8988T (cell line): ENCODE measurements at regions not wholly inside any gene's neighbourhood (a gene's known extent, or its start where the extent isn't known, plus 50 kb on each side); places are given as distances from the start of the nearest gene placed in this dataset.

Source experiments
- DNase-seq: peaks from one replicate; pipeline ENCODE4 v3.0.0; 2011

DNA sequence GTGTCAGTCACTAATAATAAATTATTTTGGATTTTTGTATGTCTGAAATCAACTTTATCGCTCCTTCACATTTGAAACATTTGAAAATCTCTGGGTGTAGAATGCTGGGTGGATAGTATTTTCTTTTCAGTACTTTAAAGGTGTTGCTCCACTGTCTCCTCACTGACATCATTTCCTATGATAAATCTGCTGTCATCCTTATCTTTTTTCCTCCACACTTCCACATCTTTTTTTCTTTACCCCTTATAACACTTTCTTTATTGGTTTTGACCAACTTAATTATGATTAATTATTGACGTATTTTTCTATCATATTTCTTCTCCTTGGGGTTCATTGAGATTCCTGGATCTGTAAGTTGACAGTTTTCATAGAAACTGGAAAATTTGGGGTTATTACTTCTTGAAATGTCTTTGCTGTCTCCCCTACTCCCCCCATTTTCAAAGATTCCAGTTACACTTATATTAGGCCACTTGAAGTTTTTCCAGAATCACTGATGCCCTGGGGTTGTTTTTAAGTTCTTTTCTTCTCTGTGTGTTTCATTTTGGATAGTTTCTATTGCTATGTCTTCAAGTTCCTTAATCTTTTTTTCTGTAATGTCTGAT is 177.5 kb upstream of the DIO3 start:
- no peak for DNase-seq

- DNase-seq = no peak
Measured at GRCh38 chr14:101394374-101394773, 166.9 kb upstream of the DIO3 start.

- DNase-seq = no peak
Measured at GRCh38 chr14:101395779-101396178, 165.5 kb upstream of the DIO3 start.

DNA sequence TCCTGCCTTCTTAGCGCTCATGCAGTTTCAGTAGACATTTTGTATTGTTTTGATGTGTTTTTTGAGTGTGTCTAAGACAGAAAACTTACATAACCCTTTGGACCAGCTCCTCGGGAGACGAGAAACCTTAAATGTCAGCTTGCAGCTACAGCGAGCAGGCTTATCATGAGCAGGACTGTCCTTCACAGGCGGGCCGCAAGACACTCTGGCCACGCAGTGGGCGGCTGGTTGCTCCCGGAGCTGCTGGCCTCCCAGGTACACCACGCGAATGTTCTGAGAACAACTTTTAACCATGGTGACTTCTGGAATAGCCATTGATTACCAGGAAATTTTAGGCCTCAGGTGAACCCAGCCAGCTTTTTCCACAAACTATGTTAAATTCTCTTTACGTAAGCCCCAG is 164.1 kb upstream of the DIO3 start:
- no peak for DNase-seq

DNA sequence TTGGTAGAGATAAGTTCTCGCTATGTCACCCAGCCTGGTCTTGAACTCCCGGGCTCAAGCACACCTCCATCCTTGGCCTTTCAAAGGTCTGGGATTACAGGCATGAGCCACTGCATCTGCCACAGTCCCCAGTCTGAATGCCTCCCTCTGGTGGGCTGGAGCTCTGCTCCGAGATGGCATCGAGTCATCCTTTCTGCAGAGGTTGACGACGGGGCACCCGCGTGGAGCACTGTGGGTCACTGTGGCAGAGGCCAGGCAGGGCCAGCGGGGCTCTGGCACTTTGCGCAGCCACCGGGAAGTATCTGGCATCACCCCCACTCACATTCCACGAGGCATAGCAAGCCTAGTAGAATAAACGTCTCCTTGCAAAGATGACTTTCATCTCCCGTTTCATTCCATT is 163.3 kb upstream of the DIO3 start:
- DNase-seq = no peak

- no peak for DNase-seq
Measured at GRCh38 chr14:101399737-101400517, 161.4 kb upstream of the DIO3 start.

DNA sequence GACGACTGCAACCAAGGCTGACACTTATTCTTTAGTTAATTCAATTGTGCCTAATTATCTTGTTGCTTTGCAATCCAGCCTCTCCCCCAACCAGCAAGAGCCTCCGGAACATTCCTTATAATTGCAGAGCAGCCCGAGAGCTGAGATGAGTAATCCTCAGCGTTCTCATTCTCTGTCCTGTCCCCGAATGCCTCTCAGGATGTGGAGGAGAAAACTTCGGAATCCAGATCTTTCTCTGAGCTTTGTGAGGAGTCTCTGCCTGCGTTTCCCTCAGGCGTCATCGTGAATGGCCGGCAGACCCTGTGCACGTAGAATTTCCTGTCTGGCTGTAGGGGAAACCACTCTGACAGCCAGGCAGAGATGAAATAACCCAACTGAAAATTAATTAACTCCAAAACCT is 160.5 kb upstream of the DIO3 start:
- DNase-seq = no peak

- DNase-seq = no peak
Measured at GRCh38 chr14:101402936-101403660, 158.2 kb upstream of the DIO3 start.

DNA sequence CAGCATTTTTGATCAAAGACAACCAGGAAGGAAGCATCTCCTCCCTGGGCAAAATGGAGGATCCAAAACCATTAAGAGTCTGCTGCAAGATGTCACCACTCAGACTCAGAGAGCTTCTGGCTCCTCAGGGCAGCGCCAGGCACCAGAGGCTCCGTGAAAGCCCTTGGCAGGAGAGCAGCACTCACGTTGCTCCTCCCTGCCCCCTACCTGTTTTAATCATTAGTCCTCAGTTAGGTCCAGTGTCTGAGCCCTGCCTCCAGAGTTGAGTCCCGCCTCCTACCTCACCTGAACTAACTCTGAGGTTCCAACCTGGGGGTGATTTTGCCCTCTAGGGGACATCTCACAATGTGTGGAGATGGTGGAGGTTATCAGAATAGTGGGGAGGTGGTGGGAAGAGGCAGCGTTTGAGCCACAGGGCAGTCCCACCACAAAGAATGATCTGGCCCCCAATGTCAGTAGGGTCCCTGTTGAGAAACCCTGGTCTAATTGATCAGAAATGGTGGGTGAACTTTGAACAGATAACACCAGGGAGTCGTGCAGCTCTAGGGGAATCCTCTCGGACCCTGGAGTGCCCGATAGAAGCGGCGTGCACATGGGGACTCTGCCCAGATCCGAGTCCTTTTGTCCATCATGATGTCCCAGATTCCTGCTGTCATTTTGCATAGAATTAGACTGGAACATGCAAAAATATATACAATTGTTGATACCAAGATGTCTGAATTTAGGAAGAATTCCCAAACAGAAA is 156.7 kb upstream of the DIO3 start:
- no peak for DNase-seq

DNA sequence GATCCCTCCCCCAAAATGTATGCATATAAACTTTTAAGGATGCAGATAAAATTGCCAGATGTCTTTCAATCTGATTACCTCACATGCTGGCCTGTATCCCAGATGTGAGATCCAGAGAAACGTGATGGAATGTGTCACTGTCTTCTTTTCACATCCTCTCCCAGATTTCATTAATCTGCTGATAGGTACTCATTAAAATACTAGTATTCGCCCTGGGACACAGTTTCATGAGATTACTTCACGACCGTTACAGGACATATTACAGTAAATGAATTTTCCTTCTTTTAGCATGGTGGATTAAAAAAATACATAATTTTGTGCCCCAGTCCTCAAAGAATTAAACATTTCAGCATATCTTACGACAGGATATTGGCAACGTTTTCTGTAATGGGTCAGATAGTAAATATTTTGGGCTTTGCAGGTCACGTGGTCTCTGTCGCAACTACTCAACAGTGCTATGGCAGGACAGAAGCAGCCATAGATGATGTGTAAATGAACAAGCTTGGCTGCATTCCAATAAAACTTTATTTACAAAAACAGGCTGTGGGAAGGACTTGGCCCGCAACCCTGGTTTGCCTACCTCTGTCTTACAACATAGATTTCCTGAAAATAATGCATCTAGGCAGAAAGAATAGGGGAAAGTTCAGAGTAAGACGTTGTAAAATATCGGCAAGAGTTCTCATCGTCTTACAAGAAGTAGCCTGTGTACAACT is 156.0 kb upstream of the DIO3 start:
- no peak for DNase-seq

GRCh38 chr14:101406921-101407320 is 154.4 kb upstream of the DIO3 start:
- no peak for DNase-seq

GRCh38 chr14:101407328-101407727 is 154.0 kb upstream of the DIO3 start:
- DNase-seq = no peak

GRCh38 chr14:101408077-101408831 is 153.0 kb upstream of the DIO3 start:
- no peak for DNase-seq

GRCh38 chr14:101409006-101409543 is 152.2 kb upstream of the DIO3 start:
- no peak for DNase-seq

DNA sequence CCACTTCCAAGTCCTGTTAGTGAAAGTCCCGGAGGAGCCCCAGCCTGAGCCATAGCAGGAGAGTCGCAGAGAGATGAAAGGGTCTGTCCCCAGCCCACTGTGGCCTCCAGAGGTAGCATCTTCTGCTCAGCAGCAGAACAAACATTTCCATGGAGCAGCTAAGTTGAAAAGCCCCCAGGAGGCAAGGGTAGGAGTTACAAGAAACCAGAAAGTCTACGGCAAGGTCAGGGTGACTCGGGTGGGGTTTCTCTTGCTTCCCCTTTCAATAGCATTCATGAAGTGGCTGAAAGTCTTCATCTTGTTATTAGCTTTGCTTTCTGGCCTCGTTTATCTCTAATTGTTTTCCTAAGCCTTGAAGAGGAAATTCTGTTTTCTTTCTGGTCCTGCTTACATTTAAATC is 151.2 kb upstream of the DIO3 start:
- DNase-seq = no peak

GRCh38 chr14:101411151-101411550 is 150.1 kb upstream of the DIO3 start:
- DNase-seq = no peak

- no peak for DNase-seq
Measured at GRCh38 chr14:101411779-101412178, 149.5 kb upstream of the DIO3 start.

GRCh38 chr14:101412739-101413138 is 148.6 kb upstream of the DIO3 start:
- no peak for DNase-seq

- no peak for DNase-seq
Measured at GRCh38 chr14:101417434-101417833, 143.9 kb upstream of the DIO3 start.

- DNase-seq = no peak
Measured at GRCh38 chr14:101418601-101419000, 142.7 kb upstream of the DIO3 start.

GRCh38 chr14:101426466-101426865 is 134.8 kb upstream of the DIO3 start:
- no peak for DNase-seq

- no peak for DNase-seq
Measured at GRCh38 chr14:101428409-101428808, 132.9 kb upstream of the DIO3 start.
